Naive thymus-derived CD4-positive, alpha-beta T cell (primary cell): ENCODE measurements at regions not wholly inside any gene's neighbourhood (a gene's known extent, or its start where the extent isn't known, plus 50 kb on each side); places are given as distances from the start of the nearest gene placed in this dataset.
A peak's percentile ranks its signal among the peaks of the same experiment; 100 is the strongest.

Source experiments
- ATAC-seq: fragments of 150-1000 bp; cut with Tn5 transposase; 2 replicates; pipeline ENCODE4 v1.10.0; 2021; ENCODE audit warnings: mild to moderate bottlenecking, moderate library complexity
- CTCF ChIA-PET: fragments of 350-600 bp; sonication (Branson Sonifier 250); formaldehyde crosslinking; loops from one replicate; lab custom pipeline; 2021; ENCODE audit warnings: antibody characterized with exemption; lab: Charles Lee
- POLR2A ChIA-PET: fragments of 350-600 bp; sonication (Branson Sonifier 250); formaldehyde crosslinking; loops from one replicate; lab custom pipeline; 2021; ENCODE audit warnings: antibody characterized with exemption, inconsistent platforms; lab: Charles Lee
- DNase-seq, 9 donors: peaks; one replicate each; pipeline versions ENCODE4 v3.0.0 to v3.0.0-alpha.2; 2020 to 2022; ENCODE audit warnings: mixed read lengths in 1 of 9
- H3K27ac ChIP-seq: one replicate; pipeline ENCODE4 v1.7.0; 2013; ENCODE audit warnings: mild to moderate bottlenecking, low read depth, low read length, moderate library complexity
- H3K27me3 ChIP-seq, 2 donors: one replicate each; pipeline ENCODE4 v1.7.0; 2013; ENCODE audit warnings: low read length in 2 of 2, mild to moderate bottlenecking in 2 of 2, moderate library complexity in 2 of 2; ENCODE audit not compliant: control insufficient read depth in 2 of 2, insufficient read depth in 2 of 2
- H3K36me3 ChIP-seq, 3 experiments: 1 replicate in 2 of 3; 2 replicates in 1 of 3; pipeline ENCODE4 v1.7.0; 2013; ENCODE audit warnings: low read length in 3 of 3, mild to moderate bottlenecking in 3 of 3, moderate library complexity in 1 of 3; ENCODE audit not compliant: insufficient read depth in 3 of 3, control insufficient read depth in 2 of 3
- H3K4me1 ChIP-seq, 2 donors: one replicate each; pipeline ENCODE4 v1.7.0; 2013; ENCODE audit warnings: low read length in 2 of 2, mild to moderate bottlenecking in 2 of 2, moderate library complexity in 1 of 2; ENCODE audit not compliant: control insufficient read depth in 2 of 2, insufficient read depth in 2 of 2
- H3K4me3 ChIP-seq: 2 replicates; pipeline ENCODE4 v1.7.0; 2013; ENCODE audit warnings: mild to moderate bottlenecking, low read length
- H3K9me3 ChIP-seq, 3 experiments: 1 replicate in 2 of 3; 2 replicates in 1 of 3; pipeline ENCODE4 v1.7.0; 2013; ENCODE audit warnings: low read length in 3 of 3; ENCODE audit not compliant: control insufficient read depth in 2 of 3
- H3K27ac Mint-ChIP-seq, 9 donors: one replicate each; pipeline ENCODE4 v1.8.0; 2020 to 2022; ENCODE audit warnings: mixed read lengths in 9 of 9, mild to moderate bottlenecking in 8 of 9, moderate library complexity in 5 of 9, inconsistent platforms in 2 of 9
- H3K27me3 Mint-ChIP-seq, 5 donors: one replicate each; pipeline ENCODE4 v1.8.0; 2021 to 2022; ENCODE audit warnings: mixed read lengths in 5 of 5, mild to moderate bottlenecking in 1 of 5
- H3K36me3 Mint-ChIP-seq, 5 donors: one replicate each; pipeline ENCODE4 v1.8.0; 2020 to 2022; ENCODE audit warnings: mixed read lengths in 5 of 5, mild to moderate bottlenecking in 3 of 5, inconsistent platforms in 1 of 5
- H3K4me1 Mint-ChIP-seq, 7 donors: one replicate each; pipeline ENCODE4 v1.8.0; 2020 to 2022; ENCODE audit warnings: mixed read lengths in 7 of 7, mild to moderate bottlenecking in 3 of 7, inconsistent platforms in 1 of 7
- H3K4me3 Mint-ChIP-seq, 10 donors: one replicate each; pipeline ENCODE4 v1.8.0; 2020 to 2022; ENCODE audit warnings: mild to moderate bottlenecking in 10 of 10, mixed read lengths in 10 of 10, moderate library complexity in 6 of 10, inconsistent platforms in 2 of 10
- H3K9me3 Mint-ChIP-seq, 11 donors: one replicate each; pipeline ENCODE4 v1.8.0; 2020 to 2022; ENCODE audit warnings: mixed read lengths in 11 of 11, mild to moderate bottlenecking in 4 of 11, inconsistent platforms in 1 of 11, moderate library complexity in 1 of 11
- intact Hi-C, 2 donors: fragments of 100-400 bp; cut with micrococcal nuclease; formaldehyde crosslinking; loops; one replicate each; pipeline ENCODE4 v1.15.1; 2023

- peaks cover 4 to 12% (median 6%) of the 10 kb centered on the region in 5 donors for H3K27me3 Mint-ChIP-seq
- no peaks in the 10 kb centered on the region for H3K9me3 ChIP-seq
- ATAC-seq (no peak), DNase-seq (no peak)
- H3K4me3 Mint-ChIP-seq, result no peak overlapping the region
- peaks cover 4 to 18% of the 10 kb centered on the region in 2 donors for H3K4me1 ChIP-seq
- no peak overlapping the region for H3K27ac ChIP-seq
- H3K27me3 ChIP-seq, result no peaks in the 10 kb centered on the region
- H3K27ac Mint-ChIP-seq, result no peak overlapping the region
- intact Hi-C loops, result no loop called here
- H3K9me3 Mint-ChIP-seq, result peaks cover 0 to 6% (median 3%) of the 10 kb centered on the region in 11 donors
- H3K36me3 ChIP-seq, result no peaks in the 10 kb centered on the region
- ChIA-PET POLR2A (no interaction called here), CTCF (no interaction called here)
- H3K4me3 ChIP-seq, result no peak overlapping the region
- peaks cover 0 to 4% (median under 1%) of the 10 kb centered on the region in 7 donors for H3K4me1 Mint-ChIP-seq
- peaks cover 0 to 5% (median 0%) of the 10 kb centered on the region in 5 donors for H3K36me3 Mint-ChIP-seq
Measured at GRCh38 chr10:124156524-124157260, 63.3 kb upstream of the CHST15 start.

GRCh38 chr10:124155781-124156435 lies 62.5 kb upstream of the CHST15 start:
- ATAC-seq (no peak), DNase-seq (no peak)
- intact Hi-C loops, result no loop called here
- Mint-ChIP-seq H3K4me3 (no peak overlapping the region), H3K27ac (no peak overlapping the region), H3K4me1 (peaks cover 0 to 9% (median 6%) of the 10 kb centered on the region in 7 donors), H3K27me3 (peaks cover 9 to 16% (median 12%) of the 10 kb centered on the region in 5 donors), H3K36me3 (peaks cover 0 to 5% (median 0%) of the 10 kb centered on the region in 5 donors), H3K9me3 (peaks cover 0 to 6% (median 3%) of the 10 kb centered on the region in 11 donors)
- Histone ChIP-seq H3K36me3 (no peaks in the 10 kb centered on the region), H3K4me1 (peaks cover 4 to 19% of the 10 kb centered on the region in 2 donors), H3K27me3 (no peaks in the 10 kb centered on the region), H3K27ac (no peak overlapping the region), H3K9me3 (no peaks in the 10 kb centered on the region), H3K4me3 (no peak overlapping the region)
- ChIA-PET CTCF (no interaction called here), POLR2A (no interaction called here)

DNA sequence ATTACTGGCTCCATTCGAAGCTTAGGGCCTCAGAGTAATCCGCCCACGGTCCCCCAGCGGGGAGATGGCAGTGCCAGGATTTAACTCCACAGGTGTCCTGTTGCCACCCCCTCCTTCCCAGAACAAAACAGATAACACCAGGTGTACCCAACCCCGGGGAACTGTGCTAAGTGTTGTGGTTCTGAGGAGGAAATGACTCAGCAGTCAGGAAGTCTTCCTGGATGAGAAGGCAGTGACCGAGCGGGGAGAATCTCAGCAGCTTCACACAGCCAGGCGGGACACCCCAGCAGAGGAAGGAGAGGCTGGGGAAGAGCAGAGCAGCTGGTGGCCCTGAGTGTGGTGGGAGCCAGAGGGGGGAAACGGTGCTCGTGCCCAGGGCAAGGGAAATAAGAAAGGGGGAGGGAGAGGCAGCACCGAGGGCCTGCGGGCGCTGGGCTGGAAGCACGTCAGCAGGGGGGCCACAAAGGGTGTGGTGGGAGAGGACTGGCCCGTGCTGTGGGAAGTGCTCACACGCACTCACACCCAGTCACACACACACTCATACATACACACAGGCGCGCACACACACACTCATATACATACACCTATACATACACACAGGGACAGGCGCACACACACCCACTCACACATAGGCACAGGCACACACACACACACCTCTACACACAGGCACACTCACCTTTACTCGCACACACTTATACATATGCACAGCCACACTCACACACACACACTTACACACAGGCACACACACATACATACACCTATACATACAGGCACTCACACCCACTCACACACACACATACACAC lies 59.8 kb upstream of the CHST15 start:
- Mint-ChIP-seq H3K27ac (no peak overlapping the region), H3K36me3 (peaks cover 0 to 5% (median 0%) of the 10 kb centered on the region in 5 donors), H3K27me3 (peaks cover 8 to 24% (median 13%) of the 10 kb centered on the region in 5 donors), H3K4me3 (no peak overlapping the region), H3K9me3 (peaks cover 0 to 6% (median 3%) of the 10 kb centered on the region in 11 donors), H3K4me1 (peaks cover 0 to 12% (median 7%) of the 10 kb centered on the region in 7 donors)
- H3K4me1 ChIP-seq, result peaks cover 4 to 19% of the 10 kb centered on the region in 2 donors
- no peak overlapping the region for H3K4me3 ChIP-seq
- H3K36me3 ChIP-seq, result no peaks in the 10 kb centered on the region
- ChIA-PET POLR2A (no interaction called here), CTCF (no interaction called here)
- H3K9me3 ChIP-seq, result no peaks in the 10 kb centered on the region
- ATAC-seq, result peak; percentile 78
- intact Hi-C loops, result loop anchor here in 1 of 2 donors (5.0 kb wide), 1 partner anchor 74 kb away; no protein-coding TSS in a partner anchor
- peak in 7 of 9 donors; percentile 9 to 44 (median 29) for DNase-seq
- H3K27ac ChIP-seq, result no peak overlapping the region
- no peaks in the 10 kb centered on the region for H3K27me3 ChIP-seq

- ChIA-PET CTCF (no interaction called here), POLR2A (no interaction called here)
- no peaks in the 10 kb centered on the region for H3K36me3 ChIP-seq
- intact Hi-C loops, result loop anchor here in 1 of 2 donors (5.0 kb wide), 1 partner anchor 75 kb away; no protein-coding TSS in a partner anchor
- H3K4me3 ChIP-seq, result no peak overlapping the region
- H3K27me3 Mint-ChIP-seq, result peaks cover 9 to 19% (median 11%) of the 10 kb centered on the region in 5 donors
- H3K27ac ChIP-seq, result no peak overlapping the region
- DNase-seq (peak in 2 of 9 donors; percentile 2 to 24), ATAC-seq (peak; percentile 44)
- H3K9me3 ChIP-seq, result no peaks in the 10 kb centered on the region
- peaks cover 0 to 13% (median 7%) of the 10 kb centered on the region in 7 donors for H3K4me1 Mint-ChIP-seq
- H3K27me3 ChIP-seq, result no peaks in the 10 kb centered on the region
- no peak overlapping the region for H3K27ac Mint-ChIP-seq
- peaks cover 4 to 19% of the 10 kb centered on the region in 2 donors for H3K4me1 ChIP-seq
- H3K9me3 Mint-ChIP-seq, result no peaks in the 10 kb centered on the region
- H3K36me3 Mint-ChIP-seq, result peaks cover 0 to 5% (median 0%) of the 10 kb centered on the region in 5 donors
- H3K4me3 Mint-ChIP-seq, result peak overlapping the region in 3 of 10 donors; percentile 14 to 48 (median 15)
Measured at GRCh38 chr10:124152139-124153022, 59.0 kb upstream of the CHST15 start.

DNA sequence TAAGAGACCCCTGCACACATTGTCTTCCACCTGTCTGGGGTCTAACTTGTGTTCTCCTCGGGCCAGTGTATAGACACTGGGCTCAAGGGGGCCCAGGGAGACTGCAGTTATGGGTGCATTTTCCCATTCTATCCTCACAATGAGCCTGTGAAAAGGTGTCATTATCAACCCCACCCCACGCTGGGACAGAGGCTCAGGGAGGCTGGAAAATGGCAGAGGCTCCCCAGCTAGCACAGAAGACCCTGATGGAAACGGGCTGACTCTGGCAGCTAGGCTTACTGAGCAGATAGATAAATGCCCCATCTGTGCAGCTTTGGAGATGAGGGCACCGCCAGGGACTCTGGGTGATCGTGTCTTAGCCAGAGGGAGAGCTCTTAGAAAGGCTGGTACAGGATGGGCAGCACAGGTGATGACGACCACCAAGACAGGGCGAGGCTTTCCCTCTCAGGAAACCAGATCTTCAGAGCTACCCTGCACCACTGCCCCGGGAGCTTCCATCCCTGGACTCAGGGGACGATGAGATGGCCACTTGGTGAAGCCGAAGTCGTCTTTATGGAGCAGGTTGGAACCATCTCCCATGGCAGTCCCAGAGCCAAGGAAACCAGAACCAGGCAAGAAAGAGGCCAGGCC lies 58.2 kb upstream of the CHST15 start:
- Histone ChIP-seq H3K4me1 (peaks cover 4 to 19% of the 10 kb centered on the region in 2 donors), H3K9me3 (no peaks in the 10 kb centered on the region), H3K27ac (no peak overlapping the region), H3K4me3 (no peak overlapping the region), H3K36me3 (no peaks in the 10 kb centered on the region), H3K27me3 (no peaks in the 10 kb centered on the region)
- Mint-ChIP-seq H3K9me3 (no peaks in the 10 kb centered on the region), H3K27me3 (peaks cover 9 to 19% (median 11%) of the 10 kb centered on the region in 5 donors), H3K36me3 (peaks cover 0 to 5% (median 0%) of the 10 kb centered on the region in 5 donors), H3K4me3 (peak overlapping the region in 2 of 10 donors; percentile 24 to 42), H3K27ac (peak overlapping the region in 1 of 9 donors; percentile 43), H3K4me1 (peaks cover 0 to 13% (median 7%) of the 10 kb centered on the region in 7 donors)
- ChIA-PET POLR2A (no interaction called here), CTCF (no interaction called here)
- ATAC-seq, result no peak
- intact Hi-C loops, result loop anchor here in 1 of 2 donors (5.0 kb wide), 1 partner anchor 76 kb away; no protein-coding TSS in a partner anchor
- no peak for DNase-seq
